KOPT-K1 (cell line): ENCODE measurements at regions not wholly inside any gene's neighbourhood (a gene's known extent, or its start where the extent isn't known, plus 50 kb on each side); places are given as distances from the start of the nearest gene placed in this dataset.

Source experiments
- H3K27ac ChIP-seq: fragments of 200-600 bp; sonication (generic); 2 replicates; pipeline ENCODE4 v1.5.1; 2016; ENCODE audit warnings: antibody characterized with exemption, mild to moderate bottlenecking, low read depth, low read length; ENCODE audit not compliant: poor library complexity, severe bottlenecking
- H3K36me3 ChIP-seq: fragments of 200-600 bp; sonication (generic); 2 replicates; pipeline ENCODE4 v1.5.1; 2017; ENCODE audit warnings: antibody characterized with exemption, mild to moderate bottlenecking, low read length, moderate library complexity; ENCODE audit not compliant: insufficient read depth
- H3K9me3 ChIP-seq: fragments of 200-600 bp; sonication (generic); 2 replicates; pipeline ENCODE4 v1.5.1; 2017; ENCODE audit warnings: antibody characterized with exemption, low read length, mild to moderate bottlenecking; ENCODE audit not compliant: insufficient read depth, poor library complexity, severe bottlenecking

DNA sequence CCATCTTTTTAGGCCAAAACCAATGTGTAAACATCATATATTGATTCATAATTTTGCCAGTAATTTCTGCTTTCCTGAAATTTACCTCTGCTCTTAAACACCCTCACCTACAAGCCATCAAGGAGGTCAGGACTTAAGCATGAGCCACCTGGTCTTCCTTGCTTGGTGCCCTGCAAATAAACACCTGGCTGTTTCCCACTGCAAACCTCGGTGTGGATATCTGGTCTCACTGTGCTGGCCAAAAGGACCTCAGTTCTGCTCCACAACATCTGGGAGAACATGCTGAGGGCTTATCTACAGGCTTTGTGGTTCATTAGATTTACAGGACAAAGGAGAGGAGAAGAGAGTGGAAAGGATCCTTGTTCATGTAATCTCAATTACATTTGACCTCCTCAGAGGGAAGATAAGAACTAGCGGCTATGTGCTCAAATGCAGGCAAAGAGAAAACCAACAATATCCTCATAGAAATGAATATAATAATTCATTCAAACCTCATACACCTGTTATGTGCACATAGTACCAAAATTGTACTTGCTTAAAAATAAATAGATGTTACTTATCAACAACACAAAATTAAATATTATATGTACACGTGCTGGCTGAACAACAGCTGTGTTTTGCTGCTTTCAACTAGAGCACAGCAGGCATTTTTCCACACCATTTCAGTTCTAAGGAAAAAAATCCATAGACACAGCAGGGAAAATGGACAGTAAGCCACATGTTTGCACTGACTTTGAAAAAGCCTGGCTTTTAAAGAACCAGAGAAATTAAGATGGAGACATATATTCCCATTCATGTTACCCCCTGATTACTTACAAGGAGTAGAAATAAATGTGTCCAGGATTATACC, 465.1 kb downstream of the LPIN1 start:
- Histone ChIP-seq H3K36me3 (no peaks in the 10 kb centered on the region), H3K27ac (no peak overlapping the region), H3K9me3 (no peaks in the 10 kb centered on the region)

DNA sequence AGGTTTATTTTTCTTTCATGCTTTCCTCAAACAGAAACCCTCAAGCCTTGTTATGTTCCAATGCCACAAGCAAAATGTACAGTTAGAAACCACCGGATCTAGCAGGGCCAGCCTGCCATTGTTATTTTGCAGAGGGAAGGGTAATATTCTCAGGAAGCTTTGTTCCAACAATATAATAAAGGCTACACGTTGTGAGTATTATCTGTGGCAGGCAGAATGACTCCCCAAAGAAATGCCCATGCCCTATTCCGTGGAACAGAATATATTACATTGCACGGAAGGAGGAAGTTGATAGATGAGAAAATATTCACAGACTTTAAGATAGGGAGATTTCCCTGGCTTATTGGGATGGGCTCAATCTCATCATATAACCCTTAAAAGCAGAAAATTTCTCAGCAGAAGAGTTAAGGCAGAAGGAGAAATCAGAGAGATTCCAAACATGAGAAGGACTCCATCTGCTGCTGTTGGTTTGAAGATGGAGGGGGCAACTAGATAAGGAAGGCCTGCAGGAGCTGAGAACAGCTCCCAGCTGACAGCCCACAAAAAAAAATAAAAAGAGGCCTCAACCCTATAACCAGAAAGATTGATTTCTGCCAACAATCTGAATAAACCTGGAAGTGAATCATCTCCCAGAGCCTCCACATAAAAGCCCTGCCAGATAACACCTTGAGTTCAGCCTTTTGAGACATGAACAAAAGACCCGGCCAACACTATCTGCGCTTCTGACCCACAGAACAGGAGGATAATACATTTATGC, 466.6 kb downstream of the LPIN1 start:
- H3K36me3 ChIP-seq = no peaks in the 10 kb centered on the region
- no peak overlapping the region for H3K27ac ChIP-seq
- no peaks in the 10 kb centered on the region for H3K9me3 ChIP-seq

DNA sequence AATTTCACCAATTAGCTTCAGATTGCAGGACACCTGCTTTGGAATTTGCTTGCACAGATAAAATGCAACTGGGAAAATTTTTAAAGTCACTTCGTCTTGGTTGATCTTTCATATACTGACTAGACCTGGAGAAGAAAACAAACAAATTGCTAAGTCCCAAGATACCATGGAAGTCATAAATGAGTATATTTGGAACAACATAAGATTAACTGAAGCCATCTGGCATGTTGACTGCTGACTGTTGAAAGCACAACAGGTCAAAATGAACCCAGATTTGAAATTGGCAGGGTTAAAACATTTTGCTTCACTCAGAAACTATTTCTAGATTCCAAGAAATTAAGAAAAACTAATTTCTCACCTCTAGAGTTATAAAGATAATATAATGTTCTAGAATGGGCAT, 470.7 kb downstream of the LPIN1 start:
- Histone ChIP-seq H3K27ac (no peak overlapping the region), H3K9me3 (no peaks in the 10 kb centered on the region), H3K36me3 (no peaks in the 10 kb centered on the region)

DNA sequence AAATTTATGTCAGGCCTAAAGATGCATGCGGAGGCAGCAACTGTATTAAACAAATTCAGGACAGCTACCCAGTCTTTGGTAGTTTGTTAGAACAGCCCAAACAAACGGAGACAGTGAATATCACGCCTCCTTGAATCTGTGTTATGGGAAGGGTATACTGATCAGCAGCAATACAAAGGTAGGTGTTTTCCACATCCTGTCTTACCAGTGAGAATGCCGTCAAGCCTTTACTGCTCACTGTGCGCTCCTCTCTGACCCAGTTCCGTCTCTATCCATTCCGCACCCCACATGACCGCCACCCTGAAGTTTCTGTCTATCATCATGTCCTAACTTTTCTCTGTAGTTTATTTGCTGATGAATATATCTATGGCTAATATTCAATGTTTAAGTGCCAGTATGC, 473.3 kb downstream of the LPIN1 start:
- no peaks in the 10 kb centered on the region for H3K36me3 ChIP-seq
- peaks cover 25% of the 10 kb centered on the region for H3K9me3 ChIP-seq
- no peak overlapping the region for H3K27ac ChIP-seq

DNA sequence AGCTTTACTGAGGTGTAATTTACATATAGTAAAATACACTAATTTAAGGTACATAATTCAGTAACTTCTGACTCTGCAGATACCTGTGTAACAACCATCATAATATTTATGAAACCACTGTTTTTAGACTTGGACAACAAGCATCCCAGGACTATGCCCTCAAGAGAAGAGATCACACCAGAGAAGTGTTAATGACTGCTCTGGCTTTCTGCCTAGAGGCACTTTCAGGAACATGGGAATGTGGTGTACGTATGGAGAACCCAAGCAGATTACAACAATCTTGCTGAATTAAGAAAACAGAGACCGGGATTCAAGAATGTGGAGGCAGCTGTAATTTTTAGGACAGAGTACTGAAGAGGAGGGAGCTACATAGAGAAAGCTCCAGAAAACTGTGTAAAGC, 475.2 kb downstream of the LPIN1 start:
- Histone ChIP-seq H3K27ac (no peak overlapping the region), H3K9me3 (peaks cover 39% of the 10 kb centered on the region), H3K36me3 (no peaks in the 10 kb centered on the region)

DNA sequence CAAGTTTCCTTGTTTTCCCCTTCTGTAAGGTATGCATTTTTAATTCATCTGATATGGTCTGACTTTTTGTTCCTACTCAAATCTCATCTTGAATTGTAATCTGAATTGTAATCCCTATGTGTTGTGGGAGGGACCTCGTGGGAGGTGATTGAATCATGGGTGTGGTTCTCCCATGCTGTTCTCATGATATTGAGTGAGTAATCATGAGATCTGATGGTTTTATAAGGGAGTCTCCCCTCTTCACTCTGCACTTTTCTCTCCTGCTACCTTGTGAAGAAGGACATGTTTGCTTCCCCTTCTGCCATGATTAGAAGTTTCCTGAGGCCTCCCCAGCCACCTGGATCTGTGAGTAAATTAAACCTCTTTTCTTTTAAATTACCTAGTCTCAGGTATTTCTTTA, 476.1 kb downstream of the LPIN1 start:
- H3K27ac ChIP-seq = no peak overlapping the region
- H3K36me3 ChIP-seq = no peaks in the 10 kb centered on the region
- H3K9me3 ChIP-seq = peaks cover 39% of the 10 kb centered on the region

DNA sequence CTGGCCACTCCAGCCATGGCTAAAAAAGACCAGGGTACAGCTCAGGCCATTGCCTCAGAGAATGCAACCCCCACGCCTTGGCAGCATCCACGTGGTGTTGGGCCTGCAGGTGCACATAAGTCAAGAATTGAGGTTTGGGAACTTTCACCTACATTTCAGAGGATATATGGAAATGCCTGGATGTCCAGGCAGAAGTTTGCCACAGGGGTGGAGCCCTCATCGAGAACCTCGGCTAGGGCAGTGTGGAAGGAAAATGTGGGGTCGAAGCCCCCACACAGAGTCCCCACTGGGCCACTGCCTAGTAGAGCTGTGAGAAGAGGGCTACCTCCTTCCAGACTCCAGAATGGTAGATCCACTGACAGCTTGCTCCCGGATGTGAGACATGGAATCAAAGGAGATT, 477.3 kb downstream of the LPIN1 start:
- Histone ChIP-seq H3K9me3 (peaks cover 39% of the 10 kb centered on the region), H3K36me3 (no peaks in the 10 kb centered on the region), H3K27ac (no peak overlapping the region)

DNA sequence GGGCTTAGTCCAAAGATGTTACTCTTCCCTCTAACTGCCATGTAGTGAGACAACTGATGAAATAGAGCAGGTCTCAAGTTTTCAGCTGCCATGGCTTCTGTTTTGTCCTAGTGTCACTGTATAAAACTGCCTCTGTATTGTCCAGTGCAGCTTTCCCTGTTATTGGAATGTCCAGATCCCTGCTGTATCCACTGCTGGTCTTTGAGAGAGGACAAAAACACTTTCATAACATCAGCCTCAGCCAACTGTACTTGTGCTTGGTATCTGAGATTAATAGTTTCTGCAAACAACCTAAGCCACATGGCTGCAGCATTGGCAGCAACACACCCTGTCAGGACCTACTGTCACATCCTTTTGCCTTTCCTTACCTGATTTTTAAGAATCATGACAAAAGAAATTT, 480.2 kb downstream of the LPIN1 start:
- Histone ChIP-seq H3K9me3 (peaks cover 39% of the 10 kb centered on the region), H3K36me3 (no peaks in the 10 kb centered on the region), H3K27ac (no peak overlapping the region)

DNA sequence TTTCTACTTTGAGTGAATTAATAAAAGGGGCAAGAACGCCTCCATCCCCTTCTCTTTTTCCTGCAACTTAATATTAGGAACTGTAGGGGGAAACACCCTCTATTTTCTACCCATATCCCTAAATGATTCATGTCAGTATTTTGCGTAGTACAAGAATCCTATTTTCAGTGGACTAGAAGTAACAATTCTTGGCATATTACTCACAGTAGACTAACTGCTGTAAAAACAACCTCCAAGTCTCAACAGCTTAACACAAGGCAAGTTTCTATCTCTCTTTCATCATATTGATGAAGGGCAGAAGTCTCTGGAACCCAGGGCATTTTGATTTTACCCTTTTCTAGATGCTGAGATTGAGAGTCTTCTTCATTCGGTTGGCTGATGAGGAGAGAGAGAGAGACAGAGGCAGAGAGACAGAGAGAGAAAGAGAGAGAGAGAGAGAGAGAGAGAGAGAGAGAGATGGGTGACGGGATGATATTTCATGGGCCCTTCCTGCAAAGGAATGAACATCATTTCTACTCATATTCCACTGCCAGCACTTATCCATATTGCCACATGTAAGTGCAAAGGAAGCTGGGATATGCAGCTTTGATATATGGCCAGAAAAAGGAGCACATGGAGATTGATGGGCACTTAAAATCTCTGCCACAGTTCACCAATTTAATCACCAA, 481.6 kb downstream of the LPIN1 start:
- H3K9me3 ChIP-seq = peaks cover 31% of the 10 kb centered on the region
- H3K36me3 ChIP-seq = no peaks in the 10 kb centered on the region
- no peak overlapping the region for H3K27ac ChIP-seq

DNA sequence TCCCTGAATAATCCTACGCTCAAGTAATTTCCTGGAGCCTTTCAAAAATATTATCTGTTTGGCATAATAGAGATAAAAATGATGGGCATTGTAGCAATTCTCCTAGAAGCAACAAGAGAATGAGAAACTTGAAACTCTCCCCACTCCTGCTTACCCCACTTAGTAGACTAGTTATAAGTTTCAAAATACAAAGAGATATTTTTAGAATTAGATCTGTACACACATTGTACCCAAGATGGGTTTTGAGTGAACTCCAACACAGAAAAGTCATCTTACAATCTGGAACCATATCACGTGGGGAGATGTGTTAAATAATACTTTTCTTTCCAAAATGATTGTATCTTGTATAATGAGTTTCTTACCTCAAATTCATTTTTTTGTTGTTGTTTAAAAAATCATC, 484.9 kb downstream of the LPIN1 start:
- Histone ChIP-seq H3K27ac (no peak overlapping the region), H3K9me3 (peaks cover under 1% of the 10 kb centered on the region), H3K36me3 (no peaks in the 10 kb centered on the region)

DNA sequence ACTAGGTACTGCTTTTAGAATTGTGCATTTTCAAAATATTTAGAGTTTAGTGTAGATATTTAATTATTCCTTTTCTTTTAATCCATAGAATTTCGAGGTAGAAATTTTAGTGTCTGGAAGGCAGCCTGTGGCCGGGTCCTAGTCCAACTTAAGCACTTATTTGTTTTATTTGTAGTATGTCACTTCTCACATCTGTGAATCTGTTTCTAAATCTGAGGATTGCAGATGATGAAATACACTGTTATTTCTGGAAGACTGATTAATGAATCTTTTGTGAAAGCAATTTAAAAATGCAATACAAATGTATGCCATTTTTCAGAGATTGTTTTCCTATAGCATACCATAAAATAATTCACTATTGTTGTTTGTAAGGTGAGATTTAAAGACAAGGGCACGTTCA, 483.9 kb upstream of the TRIB2 start:
- Histone ChIP-seq H3K36me3 (no peaks in the 10 kb centered on the region), H3K9me3 (no peaks in the 10 kb centered on the region), H3K27ac (no peak overlapping the region)

DNA sequence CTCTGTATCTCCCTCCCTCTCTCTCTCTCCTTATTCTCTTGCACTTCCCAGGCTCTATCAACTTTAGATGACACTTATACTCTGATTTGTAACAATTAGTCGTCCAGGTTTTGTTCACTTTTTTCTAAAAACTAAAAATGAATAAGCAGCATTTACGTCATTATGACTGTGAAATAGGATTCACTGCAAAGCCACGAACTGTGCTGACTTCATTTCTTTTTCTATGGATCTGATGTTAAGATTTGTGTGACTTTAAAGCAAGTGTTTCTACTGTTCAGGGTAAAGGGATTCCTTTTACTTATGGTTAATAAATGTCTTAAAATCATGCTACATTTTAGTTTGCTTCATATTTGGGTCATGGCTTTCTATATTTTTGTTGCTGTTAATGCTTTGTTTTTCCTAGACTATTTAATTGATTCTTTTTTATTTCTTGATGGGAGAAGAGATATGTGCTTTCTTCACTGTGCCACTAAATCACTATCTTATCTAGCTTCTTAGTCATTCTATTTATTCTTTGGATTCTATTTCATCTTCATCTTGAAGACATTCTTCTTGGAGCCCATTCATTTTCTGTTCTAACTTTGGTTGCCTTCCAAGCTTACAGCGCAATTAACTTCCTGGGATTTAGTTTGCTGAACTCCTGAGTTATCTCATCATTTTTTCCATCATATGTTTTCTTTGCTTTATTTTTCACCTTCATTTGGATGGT, 480.4 kb upstream of the TRIB2 start:
- Histone ChIP-seq H3K9me3 (no peaks in the 10 kb centered on the region), H3K27ac (no peak overlapping the region), H3K36me3 (no peaks in the 10 kb centered on the region)

DNA sequence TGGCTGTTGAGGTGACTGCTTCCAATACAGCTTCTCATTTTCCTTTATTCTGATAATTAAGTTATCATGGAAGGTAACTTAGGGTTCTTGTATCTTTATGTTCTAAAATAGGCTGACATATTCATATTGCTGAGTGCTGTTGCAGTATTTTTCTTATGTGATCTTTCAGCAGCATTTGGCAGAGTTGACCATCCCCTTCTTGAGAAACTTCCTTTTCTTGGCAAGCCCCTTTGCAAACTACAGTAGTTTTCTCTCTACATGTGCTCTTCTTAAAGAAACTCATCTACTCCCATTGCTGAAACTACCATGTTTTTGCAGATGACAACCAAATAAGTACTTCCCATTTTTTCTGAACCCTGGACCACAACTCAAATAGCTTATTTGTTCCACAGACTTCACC, 476.5 kb upstream of the TRIB2 start:
- Histone ChIP-seq H3K27ac (no peak overlapping the region), H3K36me3 (no peaks in the 10 kb centered on the region), H3K9me3 (no peaks in the 10 kb centered on the region)

DNA sequence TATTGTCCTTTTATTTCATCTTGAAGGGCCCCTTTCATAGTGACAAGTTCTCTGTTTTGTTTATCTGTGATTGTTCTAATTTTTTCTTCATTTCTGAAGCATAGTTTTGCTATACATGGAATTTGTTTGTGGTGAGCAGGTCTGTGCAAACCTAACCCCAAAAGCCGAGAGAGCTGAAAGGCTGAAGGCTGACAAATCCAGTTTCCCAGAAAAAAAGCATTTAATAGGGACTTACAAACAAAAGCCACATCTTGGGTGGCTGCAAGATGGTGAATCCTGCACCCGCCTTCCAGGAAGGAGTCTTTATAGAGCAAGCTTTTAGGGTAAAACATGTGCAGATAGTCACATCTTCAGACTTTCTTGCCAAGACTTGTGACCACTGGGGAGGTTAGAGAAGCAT, 473.4 kb upstream of the TRIB2 start:
- H3K9me3 ChIP-seq = no peaks in the 10 kb centered on the region
- no peaks in the 10 kb centered on the region for H3K36me3 ChIP-seq
- H3K27ac ChIP-seq = no peak overlapping the region

DNA sequence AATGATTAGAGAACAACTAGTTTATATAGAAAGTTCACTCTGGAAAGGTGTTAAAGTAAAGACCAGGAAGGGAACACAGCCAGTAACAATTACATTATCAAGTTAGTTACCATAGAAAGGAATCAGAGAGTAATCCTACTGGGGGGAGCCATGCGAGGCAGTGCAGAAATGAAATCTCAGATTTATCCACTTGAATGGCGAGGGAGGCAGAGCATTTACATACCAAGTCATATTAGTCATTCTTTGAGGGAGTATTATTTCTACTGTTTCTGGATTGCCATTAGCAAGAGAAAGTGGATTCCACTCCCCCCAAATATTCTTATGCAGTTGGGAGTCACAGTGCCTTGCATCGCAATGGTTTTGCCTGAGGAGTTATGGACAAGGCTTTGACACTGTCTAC, 472.7 kb upstream of the TRIB2 start:
- Histone ChIP-seq H3K27ac (no peak overlapping the region), H3K9me3 (no peaks in the 10 kb centered on the region), H3K36me3 (no peaks in the 10 kb centered on the region)
